B cell (primary cell): ENCODE measurements at regions not wholly inside any gene's neighbourhood (a gene's known extent, or its start where the extent isn't known, plus 50 kb on each side); places are given as distances from the start of the nearest gene placed in this dataset.

ENCODE experiments used
- EZH2 ChIP-seq: IDR thresholded peaks from 2 replicates; pipeline ENCODE4 v1.6.1; 2012; ENCODE audit warnings: borderline replicate concordance, low read depth, mild to moderate bottlenecking, moderate library complexity, low read length; ENCODE audit not compliant: insufficient read depth, poor library complexity, severe bottlenecking
- TF ChIP-seq, protein P1 (sequence below): fragments of 200-600 bp; IDR thresholded peaks from one replicate; pipeline ENCODE4 v1.8.0; 2022; ENCODE audit warnings: antibody characterized with exemption, mild to moderate bottlenecking

DNA sequence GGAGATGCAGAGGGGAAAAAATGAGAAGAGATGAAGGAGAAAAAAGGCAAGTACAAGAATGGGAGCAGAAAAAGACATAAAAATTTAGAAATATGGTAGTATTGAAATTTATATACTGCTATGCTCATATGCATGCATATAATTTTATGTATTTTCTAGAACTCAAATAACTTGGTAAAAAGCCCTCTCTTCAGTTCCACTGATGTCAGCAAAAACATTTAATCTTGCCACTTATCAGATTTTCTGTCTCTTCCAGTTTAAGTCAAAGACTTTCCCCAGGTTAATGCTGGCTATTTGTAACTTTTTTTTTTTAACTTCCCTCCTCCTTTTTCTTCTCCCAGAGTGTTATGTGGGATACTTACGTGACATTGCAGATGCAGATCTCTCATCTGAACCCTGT is 617.5 kb upstream of the CPEB2 start:
- TF ChIP-seq, protein P1, sequence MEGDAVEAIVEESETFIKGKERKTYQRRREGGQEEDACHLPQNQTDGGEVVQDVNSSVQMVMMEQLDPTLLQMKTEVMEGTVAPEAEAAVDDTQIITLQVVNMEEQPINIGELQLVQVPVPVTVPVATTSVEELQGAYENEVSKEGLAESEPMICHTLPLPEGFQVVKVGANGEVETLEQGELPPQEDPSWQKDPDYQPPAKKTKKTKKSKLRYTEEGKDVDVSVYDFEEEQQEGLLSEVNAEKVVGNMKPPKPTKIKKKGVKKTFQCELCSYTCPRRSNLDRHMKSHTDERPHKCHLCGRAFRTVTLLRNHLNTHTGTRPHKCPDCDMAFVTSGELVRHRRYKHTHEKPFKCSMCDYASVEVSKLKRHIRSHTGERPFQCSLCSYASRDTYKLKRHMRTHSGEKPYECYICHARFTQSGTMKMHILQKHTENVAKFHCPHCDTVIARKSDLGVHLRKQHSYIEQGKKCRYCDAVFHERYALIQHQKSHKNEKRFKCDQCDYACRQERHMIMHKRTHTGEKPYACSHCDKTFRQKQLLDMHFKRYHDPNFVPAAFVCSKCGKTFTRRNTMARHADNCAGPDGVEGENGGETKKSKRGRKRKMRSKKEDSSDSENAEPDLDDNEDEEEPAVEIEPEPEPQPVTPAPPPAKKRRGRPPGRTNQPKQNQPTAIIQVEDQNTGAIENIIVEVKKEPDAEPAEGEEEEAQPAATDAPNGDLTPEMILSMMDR, result no peak
- TF ChIP-seq EZH2, result no peak
